Panc1 (cell line): ENCODE measurements at regions not wholly inside any gene's neighbourhood (a gene's known extent, or its start where the extent isn't known, plus 50 kb on each side); places are given as distances from the start of the nearest gene placed in this dataset.

ENCODE experiments used
- CTCF ChIP-seq: fragments of 450-650 bp; IDR thresholded peaks from 2 replicates; pipeline ENCODE4 v1.5.1; 2017; ENCODE audit warnings: mild to moderate bottlenecking
- POLR2AphosphoS5 ChIP-seq: IDR thresholded peaks from 2 replicates; pipeline ENCODE4 v1.6.1; 2012; ENCODE audit warnings: mild to moderate bottlenecking, low read depth, low read length, moderate library complexity
- REST ChIP-seq, 2 experiments: IDR thresholded peaks; 2 replicates each; pipeline ENCODE4 v1.6.1; 2011 to 2012; ENCODE audit warnings: low read depth in 2 of 2, control low read depth in 1 of 2, low read length in 1 of 2, mild to moderate bottlenecking in 1 of 2, moderate library complexity in 1 of 2; ENCODE audit not compliant: insufficient read depth in 1 of 2

- TF ChIP-seq CTCF (no peak), REST (IDR thresholded peaks at IDR 0.05; ENCODE audit: insufficient read depth in 1 of 2, low read depth in 2 of 2, low read length in 1 of 2) (no peak), POLR2AphosphoS5 (no peak)
Observed at GRCh38 chr1:14440731-14441130, 157.8 kb upstream of the KAZN start.
